ENCODE measurements at regions not wholly inside any gene's neighbourhood (a gene's known extent, or its start where the extent isn't known, plus 50 kb on each side); places are given as distances from the start of the nearest gene placed in this dataset.

DNA sequence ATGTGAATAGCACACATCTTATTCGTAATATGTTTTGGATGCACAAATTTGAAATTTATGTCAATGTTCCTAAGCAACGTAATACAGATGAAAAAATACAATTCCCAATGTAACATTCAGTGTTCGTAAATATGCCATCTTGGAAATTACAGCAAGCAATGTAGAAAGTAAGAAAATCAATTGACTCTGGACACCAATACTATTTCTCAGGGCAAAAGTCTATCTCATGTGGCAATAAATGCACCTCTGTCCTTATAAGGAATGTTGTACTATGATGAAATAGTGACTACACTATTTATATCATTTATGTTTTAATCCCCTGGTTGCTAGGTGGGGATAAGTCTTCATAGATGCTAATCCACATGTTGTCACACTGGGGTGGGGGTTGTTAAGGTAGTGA is 251.2 kb downstream of the GXYLT1 start:
- no peak overlapping the region for H3K27ac Mint-ChIP-seq
- H3K27me3 Mint-ChIP-seq (ENCODE audit: low read depth), result no peaks in the 10 kb centered on the region
- DNase-seq (ENCODE audit: low spot score in 2 of 2, unreplicated experiment in 2 of 2), result no peak
- no peak overlapping the region for H3K4me3 Mint-ChIP-seq
- peaks cover 3% of the 10 kb centered on the region for H3K36me3 Mint-ChIP-seq
- H3K9me3 Mint-ChIP-seq, result peaks cover 18% of the 10 kb centered on the region
- TF ChIP-seq, protein P1, sequence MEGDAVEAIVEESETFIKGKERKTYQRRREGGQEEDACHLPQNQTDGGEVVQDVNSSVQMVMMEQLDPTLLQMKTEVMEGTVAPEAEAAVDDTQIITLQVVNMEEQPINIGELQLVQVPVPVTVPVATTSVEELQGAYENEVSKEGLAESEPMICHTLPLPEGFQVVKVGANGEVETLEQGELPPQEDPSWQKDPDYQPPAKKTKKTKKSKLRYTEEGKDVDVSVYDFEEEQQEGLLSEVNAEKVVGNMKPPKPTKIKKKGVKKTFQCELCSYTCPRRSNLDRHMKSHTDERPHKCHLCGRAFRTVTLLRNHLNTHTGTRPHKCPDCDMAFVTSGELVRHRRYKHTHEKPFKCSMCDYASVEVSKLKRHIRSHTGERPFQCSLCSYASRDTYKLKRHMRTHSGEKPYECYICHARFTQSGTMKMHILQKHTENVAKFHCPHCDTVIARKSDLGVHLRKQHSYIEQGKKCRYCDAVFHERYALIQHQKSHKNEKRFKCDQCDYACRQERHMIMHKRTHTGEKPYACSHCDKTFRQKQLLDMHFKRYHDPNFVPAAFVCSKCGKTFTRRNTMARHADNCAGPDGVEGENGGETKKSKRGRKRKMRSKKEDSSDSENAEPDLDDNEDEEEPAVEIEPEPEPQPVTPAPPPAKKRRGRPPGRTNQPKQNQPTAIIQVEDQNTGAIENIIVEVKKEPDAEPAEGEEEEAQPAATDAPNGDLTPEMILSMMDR (IDR thresholded peaks at IDR 0.05; ENCODE audit: unreplicated experiment), result no peak
- no peaks in the 10 kb centered on the region for H3K4me1 Mint-ChIP-seq

DNA sequence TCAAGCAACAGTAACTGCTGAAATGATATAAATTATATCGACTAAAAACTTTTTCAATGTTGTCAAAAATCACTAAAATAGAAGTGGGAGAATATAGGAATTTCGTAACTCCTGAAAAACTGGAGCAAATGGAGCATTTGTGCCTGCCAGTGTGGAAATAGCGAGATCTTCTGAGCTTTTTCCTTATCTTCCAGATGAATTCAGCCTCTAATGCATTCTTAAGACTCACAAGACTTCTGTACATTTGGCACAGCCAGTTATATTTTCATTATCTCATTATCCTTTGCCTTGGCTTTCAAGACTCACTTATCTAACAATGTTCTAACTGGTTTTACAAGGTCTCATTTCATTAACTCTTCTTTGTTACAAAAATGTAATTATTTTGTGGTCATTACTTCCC is 252.4 kb downstream of the GXYLT1 start:
- Mint-ChIP-seq H3K36me3 (no peaks in the 10 kb centered on the region), H3K4me1 (no peaks in the 10 kb centered on the region), H3K27me3 (ENCODE audit: low read depth) (no peaks in the 10 kb centered on the region), H3K4me3 (no peak overlapping the region), H3K27ac (no peak overlapping the region), H3K9me3 (peaks cover 10% of the 10 kb centered on the region)
- no peak for DNase-seq (ENCODE audit: low spot score in 2 of 2, unreplicated experiment in 2 of 2)
- TF ChIP-seq, protein P1 (IDR thresholded peaks at IDR 0.05; ENCODE audit: unreplicated experiment), result no peak

DNA sequence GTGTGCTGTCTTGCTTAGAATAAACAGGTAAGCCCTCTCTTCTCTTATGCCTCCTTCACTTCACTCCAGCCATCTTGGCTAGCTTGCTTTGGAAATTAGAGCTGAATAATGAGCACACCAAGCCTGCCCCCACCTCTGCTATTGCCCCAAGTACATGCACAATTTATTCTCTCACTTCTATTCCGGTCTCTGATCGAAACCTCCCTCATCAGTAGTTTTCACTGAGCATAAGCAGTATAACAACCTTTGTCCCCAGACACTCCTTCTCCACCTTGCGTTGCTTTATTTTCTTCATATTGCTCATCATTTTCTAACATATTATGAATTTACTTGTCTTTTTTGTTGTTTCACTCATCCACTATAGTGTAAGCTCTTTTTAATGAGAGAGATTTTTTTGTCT is 253.4 kb downstream of the GXYLT1 start:
- no peaks in the 10 kb centered on the region for H3K27me3 Mint-ChIP-seq (ENCODE audit: low read depth)
- DNase-seq (ENCODE audit: low spot score in 2 of 2, unreplicated experiment in 2 of 2), result no peak
- no peak overlapping the region for H3K4me3 Mint-ChIP-seq
- no peak overlapping the region for H3K27ac Mint-ChIP-seq
- H3K9me3 Mint-ChIP-seq, result peaks cover 7% of the 10 kb centered on the region
- H3K36me3 Mint-ChIP-seq, result no peaks in the 10 kb centered on the region
- TF ChIP-seq, protein P1 (IDR thresholded peaks at IDR 0.05; ENCODE audit: unreplicated experiment), result no peak
- H3K4me1 Mint-ChIP-seq, result no peaks in the 10 kb centered on the region

DNA sequence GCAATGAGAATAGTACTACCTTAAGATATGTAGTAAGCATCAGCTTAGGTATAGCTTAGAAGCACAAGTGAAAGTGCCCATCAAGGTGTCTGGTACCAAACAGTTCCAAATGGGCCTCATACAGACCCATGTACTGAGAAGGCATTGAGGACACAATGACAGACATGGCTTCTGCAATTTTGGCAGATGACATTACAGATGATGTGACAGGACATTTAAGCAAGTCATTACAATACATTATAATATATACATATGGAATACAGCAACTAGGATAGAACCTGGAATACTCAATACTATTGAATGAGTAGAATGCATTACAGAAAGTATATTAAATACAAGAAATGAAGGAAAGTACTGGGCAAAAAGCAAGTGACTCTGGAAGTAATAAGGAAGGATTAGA is 256.4 kb downstream of the GXYLT1 start:
- Mint-ChIP-seq H3K27ac (no peak overlapping the region), H3K36me3 (no peaks in the 10 kb centered on the region), H3K4me1 (no peaks in the 10 kb centered on the region), H3K4me3 (no peak overlapping the region), H3K27me3 (ENCODE audit: low read depth) (no peaks in the 10 kb centered on the region), H3K9me3 (no peaks in the 10 kb centered on the region)
- TF ChIP-seq, protein P1 (IDR thresholded peaks at IDR 0.05; ENCODE audit: unreplicated experiment), result no peak
- DNase-seq (ENCODE audit: low spot score in 2 of 2, unreplicated experiment in 2 of 2), result no peak

DNA sequence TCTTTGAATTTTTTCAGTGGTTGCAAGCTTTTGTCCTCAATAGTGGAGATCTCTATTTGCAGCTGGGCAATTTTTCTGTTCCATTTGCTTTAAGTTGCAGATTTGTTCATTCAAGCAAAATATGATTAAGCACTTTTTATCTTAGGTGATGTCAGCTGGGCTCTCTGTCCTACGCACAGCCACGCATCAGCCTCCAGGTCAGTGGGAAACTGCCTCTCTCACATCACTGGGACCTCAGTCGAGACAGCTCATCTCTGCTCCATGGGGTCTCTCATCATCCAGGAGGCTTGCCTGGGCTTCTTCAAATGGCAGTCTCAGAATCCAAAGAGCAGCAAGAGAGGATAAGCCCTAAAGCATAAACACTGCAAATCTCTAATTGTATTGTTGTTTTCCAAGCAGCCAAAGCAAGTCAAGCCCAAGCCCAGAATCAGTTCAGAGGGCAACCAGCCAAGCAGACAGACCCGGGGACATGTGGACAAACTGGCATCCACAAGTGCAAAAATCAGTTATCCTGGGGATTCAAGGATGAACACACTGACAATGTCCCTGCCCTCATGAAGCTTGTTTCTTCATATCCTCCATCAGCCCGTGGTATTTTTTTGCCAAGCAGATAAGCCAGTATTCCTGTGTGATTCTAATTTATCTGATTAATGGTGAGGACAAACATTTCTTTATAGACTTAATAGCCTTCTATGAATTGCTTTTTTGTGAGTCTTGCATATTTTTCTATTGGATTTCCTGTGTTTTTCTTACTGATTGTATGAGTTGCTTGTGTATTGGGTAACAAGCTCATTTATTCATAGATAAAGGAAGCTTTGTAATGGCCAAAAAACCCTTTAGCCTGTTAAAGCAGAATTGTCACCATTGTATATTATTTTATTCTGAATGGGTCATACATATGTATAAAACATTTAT is 262.5 kb downstream of the GXYLT1 start:
- Mint-ChIP-seq H3K9me3 (peaks cover 5% of the 10 kb centered on the region), H3K4me1 (no peaks in the 10 kb centered on the region), H3K27ac (no peak overlapping the region), H3K36me3 (no peaks in the 10 kb centered on the region), H3K27me3 (ENCODE audit: low read depth) (no peaks in the 10 kb centered on the region), H3K4me3 (no peak overlapping the region)
- TF ChIP-seq, protein P1 (IDR thresholded peaks at IDR 0.05; ENCODE audit: unreplicated experiment), result no peak
- no peak for DNase-seq (ENCODE audit: low spot score in 2 of 2, unreplicated experiment in 2 of 2)
